GM12891 (cell line): ENCODE measurements at regions not wholly inside any gene's neighbourhood (a gene's known extent, or its start where the extent isn't known, plus 50 kb on each side); places are given as distances from the start of the nearest gene placed in this dataset.

ENCODE experiments used
- POLR2A ChIP-seq: IDR thresholded peaks from 2 replicates; pipeline ENCODE4 v1.6.1; 2011; ENCODE audit warnings: low read depth, low read length, control low read depth
- POLR2AphosphoS5 ChIP-seq: IDR thresholded peaks from 2 replicates; pipeline ENCODE4 v1.6.1; 2011; ENCODE audit warnings: low read depth, low read length, control low read depth
- POU2F2 ChIP-seq: IDR thresholded peaks from 2 replicates; pipeline ENCODE4 v1.6.1; 2011; ENCODE audit warnings: low read depth, mild to moderate bottlenecking, control low read depth, low read length, moderate library complexity
- SPI1 ChIP-seq: IDR thresholded peaks from 2 replicates; pipeline ENCODE4 v1.6.1; 2011; ENCODE audit warnings: low read depth, low read length, control low read depth
- TAF1 ChIP-seq: IDR thresholded peaks from 2 replicates; pipeline ENCODE4 v1.6.1; 2011; ENCODE audit warnings: low read depth, low read length, control low read depth

DNA sequence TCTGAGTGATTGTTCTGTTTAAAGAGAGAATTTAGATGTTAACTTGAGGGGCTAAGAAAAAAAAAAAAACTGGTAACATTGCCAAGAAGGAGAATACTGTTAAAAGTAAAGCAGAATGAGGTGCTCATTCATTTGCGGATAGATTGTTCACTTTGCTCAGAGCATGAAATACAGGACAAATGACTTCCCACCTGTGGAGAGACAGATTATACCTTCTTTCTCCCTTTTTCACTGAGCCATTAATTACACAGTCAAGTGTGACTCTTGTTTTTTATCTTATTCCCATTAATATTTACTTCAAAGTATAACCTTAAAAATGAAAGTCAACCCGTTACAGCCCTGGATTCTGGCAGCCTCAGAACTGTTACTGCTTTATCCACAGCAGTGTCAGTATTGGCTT lies 264.5 kb downstream of the TAF11L14 start:
- TF ChIP-seq POLR2A: no peak
- TF ChIP-seq POLR2AphosphoS5: no peak
- no peak for TF ChIP-seq TAF1
- TF ChIP-seq SPI1: no peak
- no peak for TF ChIP-seq POU2F2
